H1 (cell line): ENCODE measurements at regions not wholly inside any gene's neighbourhood (a gene's known extent, or its start where the extent isn't known, plus 50 kb on each side); places are given as distances from the start of the nearest gene placed in this dataset.

Experiments
- CTCF ChIA-PET: fragments of 300-600 bp; sonication (Branson Sonifier 250); formaldehyde crosslinking; loops from one replicate; lab custom pipeline; 2021; ENCODE audit not compliant: partially characterized antibody; lab: Charles Lee
- POLR2A ChIA-PET: fragments of 300-600 bp; sonication (Branson Sonifier 250); formaldehyde crosslinking; loops from one replicate; lab custom pipeline; 2021; ENCODE audit warnings: inconsistent platforms; ENCODE audit not compliant: partially characterized antibody; lab: Charles Lee
- DNase-seq, 2 experiments: peaks; one replicate each; pipeline versions ENCODE4 v3.0.0 to v3.0.0-alpha.2; 2010 to 2022; ENCODE audit warnings: low spot score in 2 of 2, low read depth in 1 of 2, mixed read lengths in 1 of 2
- FAIRE-seq: peaks from 2 replicates; lab custom pipeline; 2011; peaks lifted over from hg19 to GRCh38; lab: Jason Lieb, UNC
- H2AFZ ChIP-seq: 2 replicates; pipeline ENCODE4 v1.8.1; 2012; ENCODE audit warnings: low read length, inconsistent platforms
- H2AK5ac ChIP-seq: 2 replicates; pipeline ENCODE4 v1.6.1; 2013; ENCODE audit warnings: low read depth, low read length
- H2BK120ac ChIP-seq: replicated peaks from 2 replicates; pipeline ENCODE3; 2013; ENCODE audit warnings: low read depth, low read length, inconsistent platforms
- H2BK12ac ChIP-seq: 2 replicates; pipeline ENCODE4 v1.6.1; 2013; ENCODE audit warnings: low read depth, low read length
- H2BK15ac ChIP-seq: 2 replicates; pipeline ENCODE4 v1.6.1; 2013; ENCODE audit warnings: low read length
- H2BK20ac ChIP-seq: 2 replicates; pipeline ENCODE4 v1.6.1; 2013; ENCODE audit warnings: low read length
- H2BK5ac ChIP-seq: 2 replicates; pipeline ENCODE4 v1.6.1; 2013; ENCODE audit warnings: low read depth, low read length
- H3K14ac ChIP-seq: 2 replicates; pipeline ENCODE4 v1.6.1; 2013; ENCODE audit warnings: inconsistent platforms; ENCODE audit not compliant: insufficient read length
- H3K18ac ChIP-seq: 2 replicates; pipeline ENCODE4 v1.6.1; 2013; ENCODE audit warnings: low read length; ENCODE audit errors: extremely low read depth
- H3K23ac ChIP-seq: 2 replicates; pipeline ENCODE4 v1.6.1; 2013; ENCODE audit warnings: inconsistent platforms; ENCODE audit not compliant: insufficient read length
- H3K23me2 ChIP-seq: 2 replicates; pipeline ENCODE4 v1.6.1; 2013; ENCODE audit warnings: low read depth, low read length
- H3K27ac ChIP-seq: 2 replicates; pipeline ENCODE4 v1.6.1; 2011; ENCODE audit warnings: low read depth, low read length, inconsistent platforms
- H3K27me3 ChIP-seq, 4 experiments: replicated peaks in 1 of 4; 1 replicate in 1 of 4; 2 replicates in 3 of 4; pipeline versions ENCODE4 v1.6.1 to v1.8.1; 2011 to 2013; ENCODE audit warnings: low read length in 3 of 4, mild to moderate bottlenecking in 3 of 4, inconsistent platforms in 2 of 4, mixed read lengths in 2 of 4, moderate library complexity in 1 of 4; ENCODE audit not compliant: control insufficient read depth in 3 of 4, insufficient read depth in 3 of 4; ENCODE audit errors: extremely low read depth in 1 of 4
- H3K36me3 ChIP-seq, 4 experiments: 2 replicates each; pipeline versions ENCODE4 v1.6.1 to v1.8.1; 2011 to 2013; ENCODE audit warnings: mild to moderate bottlenecking in 4 of 4, low read length in 3 of 4, moderate library complexity in 2 of 4, control low read depth in 1 of 4, inconsistent platforms in 1 of 4; ENCODE audit not compliant: insufficient read depth in 4 of 4, control insufficient read depth in 2 of 4
- H3K4ac ChIP-seq: replicated peaks from 2 replicates; pipeline ENCODE3; 2013; ENCODE audit warnings: low read length, low read depth, mixed read lengths, inconsistent platforms; ENCODE audit not compliant: insufficient read length
- H3K4me1 ChIP-seq, 4 experiments: replicated peaks in 1 of 4; 1 replicate in 1 of 4; 2 replicates in 3 of 4; pipeline versions ENCODE4 v1.6.1 to v1.8.1; 2011 to 2013; ENCODE audit warnings: low read length in 3 of 4, inconsistent platforms in 2 of 4, mixed read lengths in 1 of 4; ENCODE audit not compliant: insufficient read depth in 4 of 4, control insufficient read depth in 3 of 4
- H3K4me2 ChIP-seq, 2 experiments: 2 replicates each; pipeline versions ENCODE4 v1.6.1 to v1.8.1; 2011 to 2013; ENCODE audit warnings: low read depth in 2 of 2, low read length in 2 of 2, control low read depth in 1 of 2, inconsistent platforms in 1 of 2, mild to moderate bottlenecking in 1 of 2; ENCODE audit not compliant: insufficient read depth in 1 of 2
- H3K4me3 ChIP-seq, 4 experiments: fragments of 200-600, 300-600 bp in 1 of 4; sonication (generic), shearing (Covaris generic), sonication (Bioruptor Twin) in 1 of 4; 2 replicates each; pipeline versions ENCODE4 v1.5.1 to v1.8.1; 2011 to 2016; ENCODE audit warnings: low read length in 4 of 4, low read depth in 3 of 4, control low read depth in 2 of 4, inconsistent platforms in 2 of 4, mild to moderate bottlenecking in 2 of 4, mixed read lengths in 1 of 4, moderate library complexity in 1 of 4; ENCODE audit not compliant: insufficient read depth in 2 of 4; ENCODE audit errors: extremely low read depth in 1 of 4
- H3K56ac ChIP-seq: replicated peaks from 2 replicates; pipeline ENCODE3; 2013; ENCODE audit warnings: low read depth, mild to moderate bottlenecking, mixed read lengths, low read length, inconsistent platforms; ENCODE audit not compliant: insufficient read length
- H3K79me1 ChIP-seq: 2 replicates; pipeline ENCODE4 v1.6.1; 2013; ENCODE audit warnings: low read depth, low read length, control low read depth
- H3K79me2 ChIP-seq, 2 experiments: 2 replicates each; pipeline versions ENCODE4 v1.6.1 to v1.8.1; 2012 to 2013; ENCODE audit warnings: low read length in 2 of 2, mild to moderate bottlenecking in 2 of 2, inconsistent platforms in 1 of 2; ENCODE audit not compliant: insufficient read depth in 2 of 2, control insufficient read depth in 1 of 2
- H3K9ac ChIP-seq, 4 experiments: replicated peaks in 1 of 4; 1 replicate in 1 of 4; 2 replicates in 3 of 4; pipeline versions ENCODE4 v1.6.1 to v1.8.1; 2011 to 2013; ENCODE audit warnings: low read depth in 3 of 4, low read length in 3 of 4, control low read depth in 2 of 4, mild to moderate bottlenecking in 2 of 4, moderate library complexity in 2 of 4, inconsistent platforms in 1 of 4; ENCODE audit errors: extremely low read depth in 1 of 4
- H3K9me3 ChIP-seq, 2 experiments: 2 replicates each; pipeline versions ENCODE4 v1.6.1 to v1.8.1; 2012 to 2013; ENCODE audit warnings: mild to moderate bottlenecking in 2 of 2, moderate library complexity in 2 of 2, control low read depth in 1 of 2, inconsistent platforms in 1 of 2, low read depth in 1 of 2, low read length in 1 of 2, mixed read lengths in 1 of 2; ENCODE audit not compliant: insufficient read depth in 2 of 2
- H4K20me1 ChIP-seq, 2 experiments: replicated peaks in 1 of 2; 2 replicates each; pipeline versions ENCODE3 to v1.8.1; 2011 to 2013; ENCODE audit warnings: inconsistent platforms in 2 of 2, low read length in 2 of 2, mild to moderate bottlenecking in 1 of 2; ENCODE audit not compliant: insufficient read depth in 2 of 2, control insufficient read depth in 1 of 2
- H4K5ac ChIP-seq: 2 replicates; pipeline ENCODE4 v1.6.1; 2013; ENCODE audit warnings: low read length, low read depth, mixed read lengths, inconsistent platforms; ENCODE audit not compliant: insufficient read length
- H4K8ac ChIP-seq: 2 replicates; pipeline ENCODE4 v1.8.0; 2013; ENCODE audit warnings: mild to moderate bottlenecking, moderate library complexity, low read length, inconsistent platforms; ENCODE audit not compliant: insufficient read depth; ENCODE audit errors: extremely low read depth
- H4K91ac ChIP-seq: replicated peaks from 2 replicates; pipeline ENCODE3; 2013; ENCODE audit warnings: low read length, mixed read lengths, inconsistent platforms; ENCODE audit not compliant: insufficient read length
- CBX5 ChIP-seq: fragments of 300-800, 300-1000 bp; sonication (generic); IDR thresholded peaks from 2 replicates; pipeline ENCODE4 v1.7.1; 2016; ENCODE audit warnings: antibody characterized with exemption, low read length, low read depth
- CTCF ChIP-seq, 3 experiments: IDR thresholded peaks; 1 replicate in 2 of 3; 2 replicates in 1 of 3; pipeline versions ENCODE4 v1.5.1 to v1.6.1; 2011; ENCODE audit warnings: low read length in 3 of 3, mild to moderate bottlenecking in 3 of 3, inconsistent platforms in 2 of 3, low read depth in 1 of 3, moderate library complexity in 1 of 3; ENCODE audit not compliant: insufficient read depth in 1 of 3; ENCODE audit errors: control extremely low read depth in 1 of 3
- EGR1 ChIP-seq: IDR thresholded peaks from 2 replicates; pipeline ENCODE4 v1.6.1; 2011; ENCODE audit warnings: low read depth, low read length, borderline replicate concordance
- EP300 ChIP-seq, 2 experiments: IDR thresholded peaks; 1 replicate in 1 of 2; 2 replicates in 1 of 2; pipeline ENCODE4 v1.6.1; 2011 to 2012; ENCODE audit warnings: low read depth in 2 of 2, low read length in 2 of 2, mild to moderate bottlenecking in 2 of 2, borderline replicate concordance in 1 of 2, inconsistent platforms in 1 of 2, moderate library complexity in 1 of 2
- HDAC6 ChIP-seq: IDR thresholded peaks from one replicate; pipeline ENCODE4 v1.7.1; 2012; ENCODE audit warnings: low read depth, mild to moderate bottlenecking, inconsistent platforms, low read length, moderate library complexity
- MAFK ChIP-seq: IDR thresholded peaks from 2 replicates; pipeline ENCODE4 v1.6.1; 2012; ENCODE audit warnings: low read depth, mild to moderate bottlenecking, improper control_type of control experiment, low read length
- POLR2A ChIP-seq, 2 experiments: IDR thresholded peaks; 1 replicate in 1 of 2; 2 replicates in 1 of 2; pipeline ENCODE4 v1.6.1; 2011; ENCODE audit warnings: low read depth in 2 of 2, low read length in 2 of 2, mild to moderate bottlenecking in 2 of 2; ENCODE audit errors: control extremely low read depth in 1 of 2
- RNF2 ChIP-seq: fragments of 200-900, 300-1000 bp; sonication (generic); IDR thresholded peaks from 2 replicates; pipeline ENCODE4 v1.7.1; 2016; ENCODE audit warnings: borderline replicate concordance, low read depth, mild to moderate bottlenecking, antibody characterized with exemption, low read length; ENCODE audit not compliant: poor library complexity, severe bottlenecking; ENCODE audit errors: missing control alignments
- RXRA ChIP-seq: IDR thresholded peaks from 2 replicates; pipeline ENCODE4 v1.6.1; 2011; ENCODE audit warnings: low read depth, mild to moderate bottlenecking, low read length, moderate library complexity; ENCODE audit not compliant: insufficient read depth
- SIRT6 ChIP-seq: IDR thresholded peaks from one replicate; pipeline ENCODE4 v1.7.1; 2012; ENCODE audit warnings: low read length, inconsistent platforms
- SIX5 ChIP-seq: IDR thresholded peaks from 2 replicates; pipeline ENCODE4 v1.6.1; 2011; ENCODE audit warnings: mild to moderate bottlenecking, low read depth, low read length
- SRF ChIP-seq: IDR thresholded peaks from 2 replicates; pipeline ENCODE4 v1.6.1; 2011; ENCODE audit warnings: mild to moderate bottlenecking, low read depth, low read length, moderate library complexity
- YY1 ChIP-seq: IDR thresholded peaks from 2 replicates; pipeline ENCODE4 v1.6.1; 2011; ENCODE audit warnings: low read depth, mild to moderate bottlenecking, low read length
- WGBS, 2 experiments: shearing (Covaris generic) in 1 of 2; methylation state at CpG; one replicate each; pipeline versions ENCODE4 v1.1.6 to v1.1.7; 2013 to 2015; ENCODE audit warnings: low lambda C conversion rate in 2 of 2, mixed read lengths in 2 of 2, inconsistent platforms in 1 of 2, low coverage in 1 of 2, missing lambda C conversion rate in 1 of 2; ENCODE audit not compliant: insufficient replicate concordance in 2 of 2, insufficient coverage in 1 of 2, insufficient read length in 1 of 2; ENCODE audit errors: extremely low coverage in 1 of 2, missing lambda C conversion rate in 1 of 2; 5-methylcytosine and 5-hydroxymethylcytosine counted together

GRCh38 chr3:74357881-74358280 lies 256.6 kb downstream of the CNTN3 start:
- no peaks in the 10 kb centered on the region for H3K79me1 ChIP-seq
- FAIRE-seq (no peak), DNase-seq (no peak)
- no peak overlapping the region for H2AFZ ChIP-seq
- no peak overlapping the region for H4K91ac ChIP-seq
- H3K18ac ChIP-seq = no peak overlapping the region
- no peak overlapping the region for H2BK12ac ChIP-seq
- H3K4me2 ChIP-seq = no peak overlapping the region
- H3K4me3 ChIP-seq = no peak overlapping the region
- H3K9me3 ChIP-seq = no peaks in the 10 kb centered on the region
- no peak overlapping the region for H3K23ac ChIP-seq
- POLR2A ChIA-PET = no interaction called here
- H3K27ac ChIP-seq = no peak overlapping the region
- H4K20me1 ChIP-seq = no peaks in the 10 kb centered on the region
- H2AK5ac ChIP-seq = no peak overlapping the region
- no peaks in the 10 kb centered on the region for H3K36me3 ChIP-seq
- no peaks in the 10 kb centered on the region for H3K79me2 ChIP-seq
- no peak overlapping the region for H4K8ac ChIP-seq
- no peak overlapping the region for H3K56ac ChIP-seq
- H2BK5ac ChIP-seq = no peak overlapping the region
- no peak overlapping the region for H3K4ac ChIP-seq
- no peak overlapping the region for H2BK120ac ChIP-seq
- CTCF ChIA-PET = no interaction called here
- WGBS, 2 experiments = 92% methylated on average over 6 of the region's 6 CpGs; no CpG with 5 or more reads in 1 of the 2 experiments
- no peaks in the 10 kb centered on the region for H3K23me2 ChIP-seq
- no peak overlapping the region for H3K14ac ChIP-seq
- no peak overlapping the region for H3K9ac ChIP-seq
- no peak overlapping the region for H4K5ac ChIP-seq
- H2BK15ac ChIP-seq = no peak overlapping the region
- H2BK20ac ChIP-seq = no peak overlapping the region
- H3K27me3 ChIP-seq = no peaks in the 10 kb centered on the region
- no peaks in the 10 kb centered on the region for H3K4me1 ChIP-seq
- TF ChIP-seq SIRT6 (no peak), HDAC6 (no peak), RXRA (no peak), YY1 (no peak), RNF2 (no peak), POLR2A (IDR thresholded peaks at IDR 0.05; ENCODE audit: control extremely low read depth in 1 of 2, low read depth in 2 of 2, low read length in 2 of 2) (no peak), CBX5 (no peak), EGR1 (no peak), MAFK (no peak), SIX5 (no peak), EP300 (IDR thresholded peaks at IDR 0.05; ENCODE audit: borderline replicate concordance in 1 of 2, low read depth in 2 of 2, low read length in 2 of 2) (no peak), SRF (no peak), CTCF (IDR thresholded peaks at IDR 0.05; ENCODE audit: control extremely low read depth in 1 of 3, insufficient read depth in 1 of 3, low read depth in 1 of 3, low read length in 3 of 3) (no peak)
